RWPE2 (cell line): ENCODE measurements at regions not wholly inside any gene's neighbourhood (a gene's known extent, or its start where the extent isn't known, plus 50 kb on each side); places are given as distances from the start of the nearest gene placed in this dataset.

Experiments
- ATAC-seq: fragments of 200-7000 bp; cut with Tn5 transposase; 3 replicates; pipeline ENCODE4 v1.9.1; 2021; ENCODE audit warnings: low read depth
- DNase-seq: peaks from one replicate; pipeline ENCODE4 v3.0.0-alpha.2; 2020; ENCODE audit warnings: low spot score
- H3K27ac ChIP-seq: fragments of 450-650 bp; 2 replicates; pipeline ENCODE4 v1.5.1; 2017; ENCODE audit warnings: mild to moderate bottlenecking; ENCODE audit not compliant: poor library complexity, severe bottlenecking
- H3K27me3 ChIP-seq: fragments of 250-450 bp; sonication (Bioruptor Pico); 2 replicates; pipeline ENCODE4 v1.5.1; 2021; ENCODE audit warnings: mild to moderate bottlenecking, moderate library complexity; ENCODE audit not compliant: insufficient read depth, poor library complexity, severe bottlenecking
- H3K36me3 ChIP-seq: fragments of 250-450 bp; sonication (Bioruptor Pico); 2 replicates; pipeline ENCODE4 v1.5.1; 2020; ENCODE audit warnings: low read depth, mild to moderate bottlenecking, moderate library complexity
- H3K4me1 ChIP-seq: fragments of 250-450 bp; sonication (Bioruptor Pico); 2 replicates; pipeline ENCODE4 v1.5.1; 2021; ENCODE audit warnings: mild to moderate bottlenecking, moderate library complexity; ENCODE audit not compliant: insufficient read depth, poor library complexity, severe bottlenecking
- H3K4me3 ChIP-seq: fragments of 250-450 bp; sonication (Bioruptor Pico); 2 replicates; pipeline ENCODE4 v1.5.1; 2021; ENCODE audit warnings: mild to moderate bottlenecking, moderate library complexity; ENCODE audit not compliant: severe bottlenecking
- H3K9me3 ChIP-seq: fragments of 250-450 bp; sonication (Bioruptor Pico); 2 replicates; pipeline ENCODE4 v1.5.1; 2021; ENCODE audit warnings: mild to moderate bottlenecking, moderate library complexity; ENCODE audit not compliant: severe bottlenecking
- TF ChIP-seq, protein P1 (sequence below): fragments of 450-650 bp; IDR thresholded peaks from one replicate; pipeline ENCODE4 v1.5.1; 2017; ENCODE audit warnings: mild to moderate bottlenecking, moderate library complexity; ENCODE audit not compliant: poor library complexity, severe bottlenecking

DNA sequence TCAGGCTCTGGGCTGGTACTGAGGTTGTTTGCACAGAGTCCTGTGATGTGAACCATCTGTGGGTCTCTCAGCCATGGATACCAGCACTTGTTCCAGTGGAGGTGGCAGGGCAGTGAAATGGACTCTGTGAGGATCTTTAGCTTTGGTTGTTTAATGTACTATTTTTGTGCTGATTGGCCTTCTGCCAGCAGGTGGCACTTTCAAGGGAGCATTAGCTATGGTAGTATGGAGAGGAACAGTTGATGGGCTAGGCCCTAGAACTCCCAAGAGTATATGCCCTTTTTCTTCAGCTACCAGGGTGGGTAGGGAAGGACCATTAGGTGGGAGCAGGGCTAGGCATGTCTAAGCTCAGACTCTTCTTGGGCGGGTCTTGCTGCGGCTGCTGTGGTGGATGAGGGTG is 257.0 kb upstream of the GYPC start:
- no peak overlapping the region for H3K4me3 ChIP-seq
- no peaks in the 10 kb centered on the region for H3K27me3 ChIP-seq
- DNase-seq = no peak
- no peaks in the 10 kb centered on the region for H3K9me3 ChIP-seq
- no peaks in the 10 kb centered on the region for H3K4me1 ChIP-seq
- TF ChIP-seq, protein P1, sequence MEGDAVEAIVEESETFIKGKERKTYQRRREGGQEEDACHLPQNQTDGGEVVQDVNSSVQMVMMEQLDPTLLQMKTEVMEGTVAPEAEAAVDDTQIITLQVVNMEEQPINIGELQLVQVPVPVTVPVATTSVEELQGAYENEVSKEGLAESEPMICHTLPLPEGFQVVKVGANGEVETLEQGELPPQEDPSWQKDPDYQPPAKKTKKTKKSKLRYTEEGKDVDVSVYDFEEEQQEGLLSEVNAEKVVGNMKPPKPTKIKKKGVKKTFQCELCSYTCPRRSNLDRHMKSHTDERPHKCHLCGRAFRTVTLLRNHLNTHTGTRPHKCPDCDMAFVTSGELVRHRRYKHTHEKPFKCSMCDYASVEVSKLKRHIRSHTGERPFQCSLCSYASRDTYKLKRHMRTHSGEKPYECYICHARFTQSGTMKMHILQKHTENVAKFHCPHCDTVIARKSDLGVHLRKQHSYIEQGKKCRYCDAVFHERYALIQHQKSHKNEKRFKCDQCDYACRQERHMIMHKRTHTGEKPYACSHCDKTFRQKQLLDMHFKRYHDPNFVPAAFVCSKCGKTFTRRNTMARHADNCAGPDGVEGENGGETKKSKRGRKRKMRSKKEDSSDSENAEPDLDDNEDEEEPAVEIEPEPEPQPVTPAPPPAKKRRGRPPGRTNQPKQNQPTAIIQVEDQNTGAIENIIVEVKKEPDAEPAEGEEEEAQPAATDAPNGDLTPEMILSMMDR = no peak
- H3K36me3 ChIP-seq = no peaks in the 10 kb centered on the region
- no peak overlapping the region for H3K27ac ChIP-seq
- ATAC-seq = no peak

DNA sequence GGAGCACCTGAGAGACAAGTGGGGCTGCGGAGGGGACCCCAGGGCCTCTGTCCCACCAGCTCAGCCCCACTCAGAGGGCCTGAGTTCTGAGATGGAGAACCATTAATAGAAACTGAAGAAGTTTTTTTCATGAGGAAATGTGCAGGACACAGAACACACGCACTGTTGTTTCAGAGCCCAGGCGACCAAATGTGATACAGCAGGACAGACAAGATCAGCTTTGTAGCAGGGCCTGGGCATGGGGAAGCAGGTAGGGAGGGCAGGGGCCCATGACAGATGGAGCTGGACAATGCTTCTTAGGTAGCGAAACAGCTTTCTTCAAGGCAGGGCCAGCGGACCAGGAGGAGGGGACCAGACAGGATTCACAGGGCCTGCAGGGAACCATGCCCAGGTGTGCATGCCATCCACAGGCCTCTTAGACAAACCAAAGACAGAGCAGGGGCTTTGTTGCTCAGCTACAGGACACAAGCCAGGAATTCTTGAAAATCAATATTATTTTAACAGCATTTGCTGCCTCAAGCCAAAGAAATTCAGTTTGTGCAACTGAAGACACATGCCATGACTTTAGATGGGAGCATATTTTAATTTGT is 252.8 kb upstream of the GYPC start:
- no peaks in the 10 kb centered on the region for H3K36me3 ChIP-seq
- no peak overlapping the region for H3K4me3 ChIP-seq
- H3K27me3 ChIP-seq = no peaks in the 10 kb centered on the region
- H3K27ac ChIP-seq = no peak overlapping the region
- H3K4me1 ChIP-seq = no peaks in the 10 kb centered on the region
- ATAC-seq (no peak), DNase-seq (no peak)
- H3K9me3 ChIP-seq = no peaks in the 10 kb centered on the region
- TF ChIP-seq, protein P1 = no peak

DNA sequence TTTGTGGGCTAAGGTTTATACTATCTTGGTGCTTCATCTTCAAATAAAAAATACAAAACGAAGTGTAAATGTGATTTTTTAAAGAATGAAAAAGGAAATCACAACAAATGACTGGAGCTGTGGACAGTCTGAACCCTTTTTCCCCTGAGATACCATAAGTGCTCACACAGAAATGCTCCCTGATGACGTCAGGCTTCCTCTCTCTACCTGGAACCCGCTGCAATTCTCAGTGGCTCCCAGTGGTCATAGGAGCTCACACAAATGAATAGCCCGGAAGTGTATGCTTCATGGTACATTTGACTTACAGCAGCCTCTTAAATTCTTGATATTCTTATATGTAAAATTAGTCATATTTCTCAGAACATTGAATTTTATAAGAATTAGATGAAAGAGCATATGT is 249.7 kb upstream of the GYPC start:
- TF ChIP-seq, protein P1 = no peak
- Histone ChIP-seq H3K27ac (no peak overlapping the region), H3K4me3 (no peak overlapping the region), H3K27me3 (peaks cover 17% of the 10 kb centered on the region), H3K9me3 (no peaks in the 10 kb centered on the region), H3K4me1 (no peaks in the 10 kb centered on the region), H3K36me3 (no peaks in the 10 kb centered on the region)
- ATAC-seq = no peak
- no peak for DNase-seq

DNA sequence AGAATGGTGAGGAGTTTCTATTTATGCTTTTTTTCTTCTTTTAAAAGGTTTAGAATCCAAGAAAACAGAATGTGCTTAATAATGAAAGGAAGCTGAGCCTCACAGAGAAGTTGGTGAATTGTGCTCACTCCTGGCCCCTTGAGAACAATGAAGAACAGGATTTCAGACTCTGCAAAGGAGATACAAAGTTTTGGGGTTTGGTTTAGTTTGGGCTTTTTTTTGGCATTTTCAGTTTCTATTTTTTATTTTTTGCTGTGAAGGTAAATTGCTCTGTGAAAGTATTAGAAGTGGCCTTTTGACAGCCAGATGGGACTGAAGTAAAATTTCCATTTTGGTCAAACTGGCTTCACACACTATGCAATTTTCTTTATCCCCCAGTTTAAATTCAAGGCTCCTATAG is 247.3 kb upstream of the GYPC start:
- H3K4me1 ChIP-seq = no peaks in the 10 kb centered on the region
- no peak for DNase-seq
- TF ChIP-seq, protein P1 = no peak

DNA sequence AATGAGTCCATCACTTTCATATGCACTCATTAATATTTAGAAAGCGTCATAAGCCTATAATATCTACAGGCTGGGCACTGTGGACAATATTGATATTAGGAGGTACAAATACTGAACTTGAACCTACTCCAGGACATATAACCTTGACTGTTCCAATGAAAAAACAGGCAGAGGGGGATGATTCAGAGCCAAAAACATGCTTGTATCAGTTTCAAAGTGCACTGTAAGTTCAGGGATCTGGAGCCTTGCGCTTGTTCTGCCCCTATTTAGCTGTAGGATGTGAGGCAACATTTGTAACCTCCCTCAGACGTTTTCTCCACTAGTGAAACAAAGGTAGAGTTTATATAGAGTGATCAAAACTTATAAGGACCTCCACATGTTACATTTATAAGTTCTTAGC is 246.1 kb upstream of the GYPC start:
- TF ChIP-seq, protein P1 = no peak
- H3K27ac ChIP-seq = no peak overlapping the region
- no peaks in the 10 kb centered on the region for H3K4me1 ChIP-seq
- H3K4me3 ChIP-seq = no peak overlapping the region
- ATAC-seq (no peak), DNase-seq (no peak)
- no peaks in the 10 kb centered on the region for H3K36me3 ChIP-seq
- H3K27me3 ChIP-seq = peaks cover 17% of the 10 kb centered on the region
- no peaks in the 10 kb centered on the region for H3K9me3 ChIP-seq

More for the DNA sequence above, 247.3 kb upstream of the GYPC start:
- ATAC-seq = no peak
- Histone ChIP-seq H3K27ac (no peak overlapping the region), H3K9me3 (no peaks in the 10 kb centered on the region), H3K36me3 (no peaks in the 10 kb centered on the region), H3K27me3 (peaks cover 17% of the 10 kb centered on the region), H3K4me3 (no peak overlapping the region)
